ENCODE measurements at regions not wholly inside any gene's neighbourhood (a gene's known extent, or its start where the extent isn't known, plus 50 kb on each side); places are given as distances from the start of the nearest gene placed in this dataset.
"Not testable (repeated sequence)": the region's sequence is repeated elsewhere in the genome, so short reads cannot be mapped to it uniquely, and the experiment has no call there.

- TF ChIP-seq, protein P1, sequence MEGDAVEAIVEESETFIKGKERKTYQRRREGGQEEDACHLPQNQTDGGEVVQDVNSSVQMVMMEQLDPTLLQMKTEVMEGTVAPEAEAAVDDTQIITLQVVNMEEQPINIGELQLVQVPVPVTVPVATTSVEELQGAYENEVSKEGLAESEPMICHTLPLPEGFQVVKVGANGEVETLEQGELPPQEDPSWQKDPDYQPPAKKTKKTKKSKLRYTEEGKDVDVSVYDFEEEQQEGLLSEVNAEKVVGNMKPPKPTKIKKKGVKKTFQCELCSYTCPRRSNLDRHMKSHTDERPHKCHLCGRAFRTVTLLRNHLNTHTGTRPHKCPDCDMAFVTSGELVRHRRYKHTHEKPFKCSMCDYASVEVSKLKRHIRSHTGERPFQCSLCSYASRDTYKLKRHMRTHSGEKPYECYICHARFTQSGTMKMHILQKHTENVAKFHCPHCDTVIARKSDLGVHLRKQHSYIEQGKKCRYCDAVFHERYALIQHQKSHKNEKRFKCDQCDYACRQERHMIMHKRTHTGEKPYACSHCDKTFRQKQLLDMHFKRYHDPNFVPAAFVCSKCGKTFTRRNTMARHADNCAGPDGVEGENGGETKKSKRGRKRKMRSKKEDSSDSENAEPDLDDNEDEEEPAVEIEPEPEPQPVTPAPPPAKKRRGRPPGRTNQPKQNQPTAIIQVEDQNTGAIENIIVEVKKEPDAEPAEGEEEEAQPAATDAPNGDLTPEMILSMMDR (IDR thresholded peaks at IDR 0.05 in 4 of 5, conservative IDR thresholded peaks at IDR 0.05 in 1 of 5) = not testable (repeated sequence)
- not testable (repeated sequence) for TF ChIP-seq POLR2A (IDR thresholded peaks at IDR 0.05)
Measured at GRCh38 chr1:143764831-143765230, 207.0 kb downstream of the FAM72C start.

Measured in gastrocnemius medialis (tissue), 4 donors.